ENCODE measurements at regions not wholly inside any gene's neighbourhood (a gene's known extent, or its start where the extent isn't known, plus 50 kb on each side); places are given as distances from the start of the nearest gene placed in this dataset.

DNA sequence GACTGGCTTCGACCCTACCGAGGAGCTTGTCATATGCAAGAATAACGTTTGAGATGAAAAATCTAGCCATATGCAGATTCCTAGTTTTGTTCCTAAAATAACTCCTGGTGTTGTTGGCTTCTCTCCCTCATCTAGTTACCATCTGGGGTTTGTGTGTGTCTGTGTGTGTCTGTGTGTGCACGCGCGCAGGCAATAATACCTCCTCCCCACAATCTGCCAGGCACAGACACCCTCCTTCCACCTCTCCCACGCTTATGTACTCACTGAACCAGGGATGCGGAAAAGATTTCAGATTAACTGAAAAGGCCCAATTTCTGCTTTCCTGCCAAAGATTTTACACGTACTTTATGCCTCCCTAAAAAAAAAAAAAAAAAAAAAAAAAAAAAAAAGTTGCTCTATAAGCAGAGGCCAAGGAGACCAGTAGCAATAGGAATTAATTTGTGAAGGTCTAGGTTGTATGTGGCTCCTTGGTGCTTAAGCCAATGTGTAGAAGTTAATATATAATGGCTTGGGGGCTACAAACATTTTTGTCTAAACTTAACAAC lies 452.7 kb downstream of the NUF2 start:
- TF ChIP-seq, protein P1, sequence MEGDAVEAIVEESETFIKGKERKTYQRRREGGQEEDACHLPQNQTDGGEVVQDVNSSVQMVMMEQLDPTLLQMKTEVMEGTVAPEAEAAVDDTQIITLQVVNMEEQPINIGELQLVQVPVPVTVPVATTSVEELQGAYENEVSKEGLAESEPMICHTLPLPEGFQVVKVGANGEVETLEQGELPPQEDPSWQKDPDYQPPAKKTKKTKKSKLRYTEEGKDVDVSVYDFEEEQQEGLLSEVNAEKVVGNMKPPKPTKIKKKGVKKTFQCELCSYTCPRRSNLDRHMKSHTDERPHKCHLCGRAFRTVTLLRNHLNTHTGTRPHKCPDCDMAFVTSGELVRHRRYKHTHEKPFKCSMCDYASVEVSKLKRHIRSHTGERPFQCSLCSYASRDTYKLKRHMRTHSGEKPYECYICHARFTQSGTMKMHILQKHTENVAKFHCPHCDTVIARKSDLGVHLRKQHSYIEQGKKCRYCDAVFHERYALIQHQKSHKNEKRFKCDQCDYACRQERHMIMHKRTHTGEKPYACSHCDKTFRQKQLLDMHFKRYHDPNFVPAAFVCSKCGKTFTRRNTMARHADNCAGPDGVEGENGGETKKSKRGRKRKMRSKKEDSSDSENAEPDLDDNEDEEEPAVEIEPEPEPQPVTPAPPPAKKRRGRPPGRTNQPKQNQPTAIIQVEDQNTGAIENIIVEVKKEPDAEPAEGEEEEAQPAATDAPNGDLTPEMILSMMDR (IDR thresholded peaks at IDR 0.05), result no peak
- no peak for TF ChIP-seq POLR2A (IDR thresholded peaks at IDR 0.05)
- no peak for TF ChIP-seq POLR2AphosphoS5 (IDR thresholded peaks at IDR 0.05)

All from prostate gland (tissue), 2 donors.